ENCODE measurements at regions not wholly inside any gene's neighbourhood (a gene's known extent, or its start where the extent isn't known, plus 50 kb on each side); places are given as distances from the start of the nearest gene placed in this dataset.

DNA sequence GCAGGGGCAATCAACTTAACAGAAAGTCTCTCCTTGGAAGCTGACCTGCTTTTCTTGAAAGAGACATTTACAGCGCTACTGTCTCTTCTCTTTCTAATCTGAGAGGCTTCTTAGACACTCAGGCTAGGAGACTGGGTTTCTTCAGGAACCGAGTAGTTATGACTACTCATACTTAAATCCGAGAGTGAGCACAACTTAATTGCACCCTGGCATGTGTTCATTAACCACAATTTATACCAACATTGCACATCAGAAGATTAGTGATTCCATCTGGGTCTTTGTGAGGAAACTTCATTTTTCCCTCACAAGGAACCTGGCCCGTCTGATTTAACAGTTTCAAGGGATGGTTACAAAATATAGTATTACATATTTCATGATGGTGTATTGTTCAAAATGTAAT lies 176.9 kb downstream of the UBE2E3 start:
- TF ChIP-seq, protein P1, sequence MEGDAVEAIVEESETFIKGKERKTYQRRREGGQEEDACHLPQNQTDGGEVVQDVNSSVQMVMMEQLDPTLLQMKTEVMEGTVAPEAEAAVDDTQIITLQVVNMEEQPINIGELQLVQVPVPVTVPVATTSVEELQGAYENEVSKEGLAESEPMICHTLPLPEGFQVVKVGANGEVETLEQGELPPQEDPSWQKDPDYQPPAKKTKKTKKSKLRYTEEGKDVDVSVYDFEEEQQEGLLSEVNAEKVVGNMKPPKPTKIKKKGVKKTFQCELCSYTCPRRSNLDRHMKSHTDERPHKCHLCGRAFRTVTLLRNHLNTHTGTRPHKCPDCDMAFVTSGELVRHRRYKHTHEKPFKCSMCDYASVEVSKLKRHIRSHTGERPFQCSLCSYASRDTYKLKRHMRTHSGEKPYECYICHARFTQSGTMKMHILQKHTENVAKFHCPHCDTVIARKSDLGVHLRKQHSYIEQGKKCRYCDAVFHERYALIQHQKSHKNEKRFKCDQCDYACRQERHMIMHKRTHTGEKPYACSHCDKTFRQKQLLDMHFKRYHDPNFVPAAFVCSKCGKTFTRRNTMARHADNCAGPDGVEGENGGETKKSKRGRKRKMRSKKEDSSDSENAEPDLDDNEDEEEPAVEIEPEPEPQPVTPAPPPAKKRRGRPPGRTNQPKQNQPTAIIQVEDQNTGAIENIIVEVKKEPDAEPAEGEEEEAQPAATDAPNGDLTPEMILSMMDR (IDR thresholded peaks at IDR 0.05), result no peak
- TF ChIP-seq EZH2phosphoT487 (IDR thresholded peaks at IDR 0.05) (no peak), EZH2 (IDR thresholded peaks at IDR 0.05) (no peak)

All from neural progenitor cell (in vitro differentiated cells).